Nephron (organoid): ENCODE measurements at regions not wholly inside any gene's neighbourhood (a gene's known extent, or its start where the extent isn't known, plus 50 kb on each side); places are given as distances from the start of the nearest gene placed in this dataset.
A peak's percentile ranks its signal among the peaks of the same experiment; 100 is the strongest.

Experiments used
- H3K27ac Mint-ChIP-seq, 3 experiments: 2 replicates each; pipeline ENCODE4 v1.8.0; 2020; ENCODE audit warnings: mixed read lengths in 3 of 3, mild to moderate bottlenecking in 2 of 3, moderate library complexity in 1 of 3
- H3K27me3 Mint-ChIP-seq: 2 replicates; pipeline ENCODE4 v1.8.0; 2021; ENCODE audit warnings: low read depth, mild to moderate bottlenecking, moderate library complexity, mixed read lengths
- H3K36me3 Mint-ChIP-seq: 2 replicates; pipeline ENCODE4 v1.8.0; 2020; ENCODE audit warnings: low read depth, mixed read lengths
- H3K4me1 Mint-ChIP-seq: 2 replicates; pipeline ENCODE4 v1.8.0; 2020; ENCODE audit warnings: mixed read lengths
- H3K4me3 Mint-ChIP-seq, 3 experiments: 2 replicates each; pipeline ENCODE4 v1.8.0; 2020; ENCODE audit warnings: mild to moderate bottlenecking in 3 of 3, mixed read lengths in 3 of 3, moderate library complexity in 2 of 3
- H3K9me3 Mint-ChIP-seq: 2 replicates; pipeline ENCODE4 v1.8.0; 2020; ENCODE audit warnings: mixed read lengths
- TF ChIP-seq, protein P1 (sequence below), 3 experiments: fragments of 200-600 bp; sonication (generic); IDR thresholded peaks; one replicate each; pipeline ENCODE4 v1.5.0; 2021; ENCODE audit warnings: antibody characterized with exemption in 3 of 3; ENCODE audit not compliant: unreplicated experiment in 3 of 3

DNA sequence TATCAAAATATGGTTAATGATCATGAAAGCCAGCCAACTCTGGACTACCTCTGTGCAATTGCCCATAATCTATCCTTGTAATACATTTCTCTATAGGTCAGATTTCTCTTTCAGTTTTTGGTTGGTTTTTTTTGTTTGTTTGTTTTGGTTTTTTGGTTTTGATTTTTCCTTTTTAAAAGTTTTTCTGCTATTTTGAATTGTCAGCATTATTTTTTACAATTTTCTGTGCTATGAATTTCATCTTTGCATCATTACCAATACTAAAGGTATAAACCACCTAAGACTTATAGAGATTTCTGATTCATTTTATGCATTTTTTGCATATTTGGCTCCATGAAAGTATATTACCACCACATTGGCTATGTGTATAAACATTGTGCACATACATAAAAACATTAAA lies 799.6 kb downstream of the ADGRL2 start:
- no peaks in the 10 kb centered on the region for H3K9me3 Mint-ChIP-seq
- H3K4me1 Mint-ChIP-seq = peaks cover 11% of the 10 kb centered on the region
- H3K27ac Mint-ChIP-seq = no peak overlapping the region
- TF ChIP-seq, protein P1, sequence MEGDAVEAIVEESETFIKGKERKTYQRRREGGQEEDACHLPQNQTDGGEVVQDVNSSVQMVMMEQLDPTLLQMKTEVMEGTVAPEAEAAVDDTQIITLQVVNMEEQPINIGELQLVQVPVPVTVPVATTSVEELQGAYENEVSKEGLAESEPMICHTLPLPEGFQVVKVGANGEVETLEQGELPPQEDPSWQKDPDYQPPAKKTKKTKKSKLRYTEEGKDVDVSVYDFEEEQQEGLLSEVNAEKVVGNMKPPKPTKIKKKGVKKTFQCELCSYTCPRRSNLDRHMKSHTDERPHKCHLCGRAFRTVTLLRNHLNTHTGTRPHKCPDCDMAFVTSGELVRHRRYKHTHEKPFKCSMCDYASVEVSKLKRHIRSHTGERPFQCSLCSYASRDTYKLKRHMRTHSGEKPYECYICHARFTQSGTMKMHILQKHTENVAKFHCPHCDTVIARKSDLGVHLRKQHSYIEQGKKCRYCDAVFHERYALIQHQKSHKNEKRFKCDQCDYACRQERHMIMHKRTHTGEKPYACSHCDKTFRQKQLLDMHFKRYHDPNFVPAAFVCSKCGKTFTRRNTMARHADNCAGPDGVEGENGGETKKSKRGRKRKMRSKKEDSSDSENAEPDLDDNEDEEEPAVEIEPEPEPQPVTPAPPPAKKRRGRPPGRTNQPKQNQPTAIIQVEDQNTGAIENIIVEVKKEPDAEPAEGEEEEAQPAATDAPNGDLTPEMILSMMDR (IDR thresholded peaks at IDR 0.05; ENCODE audit: unreplicated experiment in 3 of 3) = no peak
- H3K4me3 Mint-ChIP-seq = no peak overlapping the region
- no peaks in the 10 kb centered on the region for H3K27me3 Mint-ChIP-seq
- H3K36me3 Mint-ChIP-seq = no peaks in the 10 kb centered on the region

DNA sequence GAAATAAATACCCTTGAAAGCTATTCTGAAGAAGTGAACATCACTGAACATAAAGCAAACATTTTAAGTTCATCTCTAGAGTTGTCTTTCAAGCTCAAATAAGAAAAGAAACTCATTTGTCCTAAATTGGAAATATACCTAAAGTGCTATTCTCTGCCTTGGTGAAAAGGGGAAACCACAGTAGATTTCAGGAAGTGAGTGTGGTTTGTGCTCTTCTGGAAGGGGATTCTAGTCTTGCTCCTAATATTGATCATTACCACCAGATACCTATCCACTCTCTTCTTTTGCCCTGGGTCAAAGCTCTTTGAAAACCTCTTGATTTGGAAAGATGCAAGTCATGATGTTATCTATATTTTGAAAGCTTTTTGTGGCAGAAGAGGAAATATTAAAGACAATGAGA lies 798.1 kb downstream of the ADGRL2 start:
- Mint-ChIP-seq H3K9me3 (no peaks in the 10 kb centered on the region), H3K4me1 (peaks cover 16% of the 10 kb centered on the region), H3K4me3 (no peak overlapping the region), H3K27ac (peak overlapping the region in 2 of 3 experiments; percentile 15 to 19), H3K36me3 (no peaks in the 10 kb centered on the region), H3K27me3 (no peaks in the 10 kb centered on the region)
- TF ChIP-seq, protein P1 (IDR thresholded peaks at IDR 0.05; ENCODE audit: unreplicated experiment in 3 of 3) = no peak

DNA sequence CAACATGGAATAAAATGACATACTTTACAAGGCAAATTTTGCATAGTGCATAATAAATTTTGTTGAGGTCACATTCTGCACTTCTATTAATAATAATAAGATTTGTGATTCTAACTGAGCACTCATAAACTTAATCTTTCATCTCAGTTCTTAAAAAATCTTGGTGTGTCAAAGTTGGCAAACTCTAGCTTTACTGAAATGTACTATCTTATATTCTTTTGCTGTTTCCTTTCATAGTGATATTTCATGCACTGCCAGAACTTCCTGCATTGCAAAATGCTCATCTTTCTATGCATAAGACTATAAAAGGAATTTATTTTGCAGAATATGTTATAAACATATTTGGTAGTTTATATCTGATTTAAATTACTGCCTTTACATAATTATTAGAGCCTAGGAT lies 797.6 kb downstream of the ADGRL2 start:
- H3K36me3 Mint-ChIP-seq = no peaks in the 10 kb centered on the region
- TF ChIP-seq, protein P1 (IDR thresholded peaks at IDR 0.05; ENCODE audit: unreplicated experiment in 3 of 3) = no peak
- H3K27me3 Mint-ChIP-seq = no peaks in the 10 kb centered on the region
- H3K4me3 Mint-ChIP-seq = no peak overlapping the region
- peak overlapping the region; percentile 15 to 43 (median 19) for H3K27ac Mint-ChIP-seq
- H3K9me3 Mint-ChIP-seq = no peaks in the 10 kb centered on the region
- peaks cover 20% of the 10 kb centered on the region for H3K4me1 Mint-ChIP-seq

DNA sequence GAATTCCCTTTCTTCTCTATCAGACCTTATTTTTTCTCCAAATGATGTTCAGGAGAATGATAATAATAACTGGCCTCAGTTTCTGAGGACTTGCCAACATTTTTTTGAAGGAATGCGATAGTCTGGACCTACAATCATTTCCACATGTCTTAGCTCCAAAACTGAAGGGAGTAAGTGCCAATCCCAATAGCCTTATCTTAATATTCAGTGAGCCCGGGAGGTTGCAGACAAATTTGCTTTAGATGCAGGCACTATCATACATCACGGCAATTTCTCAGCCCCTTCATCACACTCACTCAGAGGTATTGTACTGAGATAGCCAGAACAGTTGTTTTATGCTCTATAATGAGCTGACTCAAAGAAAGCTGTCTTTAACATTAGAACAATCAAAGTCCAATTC lies 796.9 kb downstream of the ADGRL2 start:
- H3K36me3 Mint-ChIP-seq = no peaks in the 10 kb centered on the region
- peaks cover 24% of the 10 kb centered on the region for H3K4me1 Mint-ChIP-seq
- H3K27ac Mint-ChIP-seq = peak overlapping the region; percentile 15 to 45 (median 43)
- H3K27me3 Mint-ChIP-seq = no peaks in the 10 kb centered on the region
- no peaks in the 10 kb centered on the region for H3K9me3 Mint-ChIP-seq
- H3K4me3 Mint-ChIP-seq = no peak overlapping the region
- TF ChIP-seq, protein P1 (IDR thresholded peaks at IDR 0.05; ENCODE audit: unreplicated experiment in 3 of 3) = no peak

DNA sequence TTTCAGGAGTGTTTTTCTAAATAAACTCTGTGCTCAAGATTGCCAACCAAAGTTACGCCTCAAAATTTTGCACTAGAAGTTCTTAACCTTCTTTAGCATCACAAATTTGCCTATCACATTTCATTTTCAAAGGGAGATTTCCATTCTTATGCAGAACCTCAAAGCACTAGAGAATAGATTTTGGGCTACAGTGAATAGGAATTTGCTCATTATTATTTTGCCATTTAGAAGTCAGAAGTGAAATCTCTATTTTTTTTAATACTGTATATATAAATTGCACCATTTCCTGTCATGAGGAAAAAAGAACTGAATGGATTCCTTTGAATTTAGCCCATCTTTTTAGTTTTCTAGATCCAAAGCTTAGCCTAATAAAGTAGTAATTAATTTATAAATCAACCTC lies 796.4 kb downstream of the ADGRL2 start:
- Mint-ChIP-seq H3K27ac (peak overlapping the region in 1 of 3 experiments; percentile 15), H3K9me3 (peaks cover 2% of the 10 kb centered on the region), H3K27me3 (no peaks in the 10 kb centered on the region), H3K4me1 (peaks cover 24% of the 10 kb centered on the region), H3K36me3 (no peaks in the 10 kb centered on the region), H3K4me3 (no peak overlapping the region)
- TF ChIP-seq, protein P1 (IDR thresholded peaks at IDR 0.05; ENCODE audit: unreplicated experiment in 3 of 3) = no peak

DNA sequence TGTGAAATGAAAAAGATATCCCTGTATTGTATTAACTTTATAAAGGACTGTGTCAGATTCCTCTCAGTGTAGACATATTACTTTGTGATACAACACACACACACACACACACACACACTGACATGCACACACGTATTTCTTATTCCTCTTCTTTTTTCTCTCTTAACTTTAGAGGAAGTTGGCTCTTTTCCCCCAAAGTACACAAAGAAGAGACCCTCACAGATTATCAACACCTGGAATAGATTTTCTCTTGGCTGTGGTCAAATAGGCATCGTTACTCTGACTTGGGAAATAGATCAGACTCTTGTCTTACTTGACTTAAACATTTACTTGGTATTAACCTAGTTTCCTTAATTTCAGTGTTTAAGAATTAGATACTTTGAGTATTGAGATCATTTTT lies 792.8 kb downstream of the ADGRL2 start:
- Mint-ChIP-seq H3K27me3 (no peaks in the 10 kb centered on the region), H3K9me3 (peaks cover 6% of the 10 kb centered on the region), H3K27ac (peak overlapping the region; percentile 40 to 82 (median 79)), H3K36me3 (no peaks in the 10 kb centered on the region), H3K4me3 (no peak overlapping the region), H3K4me1 (peaks cover 22% of the 10 kb centered on the region)
- TF ChIP-seq, protein P1 (IDR thresholded peaks at IDR 0.05; ENCODE audit: unreplicated experiment in 3 of 3) = no peak
